T-helper 2 cell treated with Interferon-gamma antibody and Interleukin-4, amounts not matched to agents 100 ng/mL and 5 ng/mL, for 36 hours (primary cell): ENCODE measurements at regions not wholly inside any gene's neighbourhood (a gene's known extent, or its start where the extent isn't known, plus 50 kb on each side); places are given as distances from the start of the nearest gene placed in this dataset.

Experiments
- intact Hi-C: fragments of 100-400 bp; cut with micrococcal nuclease; formaldehyde crosslinking; loops from one replicate; pipeline ENCODE4 v1.15.1; 2023

- intact Hi-C loops = no loop called here
These were observed 782.2 kb downstream of the ARAP2 start for GRCh38 chr4:35461931-35462659.

- intact Hi-C loops = no loop called here
These were observed 780.9 kb downstream of the ARAP2 start for GRCh38 chr4:35463251-35463952.

DNA sequence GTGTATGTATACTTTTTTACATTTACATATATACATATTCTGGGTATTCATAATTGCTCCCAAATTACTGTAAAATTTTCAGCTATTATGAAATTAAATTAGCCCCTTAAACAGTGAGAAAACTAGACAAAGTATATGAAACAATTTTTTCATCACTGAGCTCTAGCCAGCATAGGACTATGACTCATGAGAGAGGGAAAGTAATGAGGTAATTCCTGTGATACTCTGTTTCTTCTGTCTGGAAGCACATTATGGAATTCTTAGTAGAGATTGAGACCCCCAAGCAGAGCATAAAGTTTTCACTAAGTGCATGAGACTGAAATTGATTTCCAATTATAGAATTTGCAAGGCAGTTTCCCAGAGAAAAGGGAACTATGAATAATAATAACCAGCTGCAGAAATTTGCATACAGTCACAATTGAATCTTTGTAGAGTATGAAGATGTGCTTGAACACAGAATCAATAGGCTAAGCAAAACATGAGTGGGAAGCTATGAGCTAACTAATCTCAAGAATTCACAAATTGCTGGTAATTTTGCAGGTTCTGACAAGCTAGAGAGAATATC, 779.3 kb downstream of the ARAP2 start:
- intact Hi-C loops = no loop called here

GRCh38 chr4:35491093-35491492, 753.2 kb downstream of the ARAP2 start:
- intact Hi-C loops = no loop called here

DNA sequence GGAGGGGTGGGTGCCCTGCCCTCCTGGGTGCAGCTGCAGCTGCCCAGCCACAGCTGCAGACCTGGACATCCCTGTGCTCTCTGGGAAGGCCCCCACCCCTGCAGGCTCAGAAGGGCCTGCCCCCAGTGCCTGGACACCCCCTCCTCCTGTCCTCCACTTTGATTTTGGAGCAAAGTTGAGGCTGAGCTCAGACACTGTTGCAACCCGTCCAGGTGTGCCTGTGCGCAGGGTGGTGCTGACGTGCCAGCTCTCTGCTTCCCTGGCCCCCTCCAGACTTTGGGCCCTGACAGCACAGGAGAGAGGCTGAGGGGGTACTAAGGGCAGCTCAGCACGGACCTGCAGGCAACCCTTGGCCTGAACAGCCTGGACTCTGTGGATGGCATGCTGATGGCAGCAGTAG, 750.3 kb downstream of the ARAP2 start:
- intact Hi-C loops = no loop called here

- intact Hi-C loops = no loop called here
These were observed 749.4 kb downstream of the ARAP2 start for GRCh38 chr4:35494955-35495354.

DNA sequence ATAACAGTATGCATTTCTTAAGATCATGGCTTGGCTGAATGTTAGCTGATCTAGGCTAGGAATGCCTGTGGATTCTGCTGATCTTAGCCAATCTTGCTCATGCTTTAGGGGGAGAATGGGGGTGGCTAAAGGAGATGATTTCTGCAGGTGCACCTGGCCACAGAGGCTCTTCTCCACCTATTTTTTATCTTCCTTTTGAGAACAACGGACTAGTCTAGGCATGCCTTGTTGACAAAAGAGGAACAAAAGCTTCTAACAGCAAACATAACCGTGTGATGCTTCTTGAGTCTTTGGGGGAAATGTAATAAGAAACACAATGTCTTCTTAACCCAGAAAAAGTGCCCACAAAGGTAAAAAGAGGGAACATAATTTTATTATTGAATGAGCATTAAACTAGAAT, 743.5 kb downstream of the ARAP2 start:
- intact Hi-C loops = no loop called here

DNA sequence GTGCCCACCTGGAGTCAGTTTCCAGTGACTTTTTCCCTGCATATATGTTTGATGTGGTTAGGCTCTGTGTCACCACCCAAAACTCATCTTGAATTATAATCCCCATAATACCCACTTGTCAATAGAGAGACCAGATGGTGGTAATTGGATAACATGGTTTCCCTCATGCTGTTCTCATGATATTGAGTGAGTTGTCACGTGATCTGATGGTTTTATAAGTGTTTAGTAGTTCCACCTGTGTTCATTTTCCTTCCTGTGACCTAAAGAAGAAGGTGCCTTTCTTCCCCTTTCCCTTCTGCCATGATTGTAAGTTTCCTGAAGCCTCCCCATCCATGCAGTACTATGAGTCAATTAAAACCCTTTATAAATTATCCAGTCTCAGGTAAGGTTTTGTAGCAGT, 740.9 kb downstream of the ARAP2 start:
- intact Hi-C loops = no loop called here

GRCh38 chr4:35506161-35506560, 738.2 kb downstream of the ARAP2 start:
- intact Hi-C loops = no loop called here

GRCh38 chr4:35511851-35512250, 732.5 kb downstream of the ARAP2 start:
- intact Hi-C loops = no loop called here

DNA sequence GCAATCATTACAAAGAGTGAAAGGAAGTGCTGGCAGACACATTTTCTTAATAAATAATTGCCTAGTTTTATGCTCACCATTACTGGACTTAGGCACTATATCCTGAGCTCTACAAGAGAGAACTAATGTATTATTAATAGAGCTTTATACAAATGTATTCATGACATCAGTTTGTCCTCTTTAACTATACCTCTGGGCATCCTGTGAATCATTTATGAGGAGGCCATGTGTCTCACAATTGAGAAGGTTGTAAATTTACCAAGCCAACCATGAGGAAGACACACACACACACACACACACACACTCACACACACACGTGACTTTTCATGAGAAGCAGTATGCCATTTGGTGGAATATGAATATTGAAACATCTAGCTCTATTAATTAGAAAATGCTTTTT, 728.2 kb downstream of the ARAP2 start:
- intact Hi-C loops = no loop called here

- intact Hi-C loops = no loop called here
These were observed 724.3 kb downstream of the ARAP2 start for GRCh38 chr4:35520059-35520458.

- intact Hi-C loops = no loop called here
These were observed 722.6 kb downstream of the ARAP2 start for GRCh38 chr4:35521682-35522081.

DNA sequence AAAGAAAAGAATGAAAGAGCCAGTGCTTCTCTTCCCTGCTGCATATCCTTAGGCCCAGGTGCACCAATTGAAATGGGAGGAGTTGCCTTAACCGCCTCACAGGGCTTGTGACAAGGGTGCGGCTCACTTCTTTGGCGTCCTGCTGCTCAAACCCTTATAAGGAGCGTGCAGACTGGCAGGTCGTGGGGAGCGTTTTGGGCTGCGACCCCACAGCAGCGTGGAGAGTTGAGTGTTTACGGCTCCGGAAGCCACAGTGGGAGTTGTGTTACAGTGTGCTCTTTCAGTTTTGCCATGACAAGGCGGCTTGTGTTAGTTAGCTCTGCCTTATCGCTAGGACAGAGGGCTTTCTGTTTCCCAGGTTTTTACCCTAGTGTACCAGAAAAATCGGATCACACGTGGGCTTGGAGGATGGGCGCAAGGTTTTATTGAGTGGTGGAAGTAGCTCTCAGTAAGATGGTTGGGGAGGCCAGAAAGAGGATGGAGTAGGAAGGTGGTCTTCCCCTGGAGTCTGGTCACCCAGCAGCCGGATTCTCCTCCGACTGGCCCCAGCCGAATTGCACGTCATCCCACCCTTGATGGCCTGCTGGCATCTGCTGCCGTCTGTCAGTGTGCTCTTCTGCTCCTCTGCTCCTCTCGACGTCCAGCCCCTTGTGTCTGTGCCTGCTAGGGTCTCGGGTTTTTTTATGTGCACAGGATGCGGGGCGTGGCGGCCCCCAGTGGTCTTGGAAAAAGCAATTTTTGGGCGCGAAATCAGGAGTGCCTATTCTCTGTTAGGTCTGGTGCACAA, 718.9 kb downstream of the ARAP2 start:
- intact Hi-C loops = no loop called here

- intact Hi-C loops = no loop called here
These were observed 717.9 kb downstream of the ARAP2 start for GRCh38 chr4:35526456-35526855.

DNA sequence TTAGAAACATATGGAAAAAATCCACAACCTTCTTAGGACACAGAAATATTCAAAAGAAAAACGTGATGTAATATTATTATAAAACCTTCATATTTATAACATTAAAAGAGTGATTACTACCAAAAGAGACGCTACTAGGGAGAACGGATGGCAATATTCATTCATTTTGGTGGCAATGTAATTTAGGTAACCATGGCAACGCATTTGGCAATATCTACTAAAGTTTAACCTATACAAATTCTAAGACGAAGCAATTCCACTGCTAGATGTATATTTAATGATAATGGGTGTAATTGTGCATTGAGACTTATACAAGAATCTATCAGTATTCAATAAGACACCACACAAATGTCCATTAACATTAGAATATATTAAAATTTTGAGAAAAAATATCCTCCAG, 709.4 kb downstream of the ARAP2 start:
- intact Hi-C loops = no loop called here

DNA sequence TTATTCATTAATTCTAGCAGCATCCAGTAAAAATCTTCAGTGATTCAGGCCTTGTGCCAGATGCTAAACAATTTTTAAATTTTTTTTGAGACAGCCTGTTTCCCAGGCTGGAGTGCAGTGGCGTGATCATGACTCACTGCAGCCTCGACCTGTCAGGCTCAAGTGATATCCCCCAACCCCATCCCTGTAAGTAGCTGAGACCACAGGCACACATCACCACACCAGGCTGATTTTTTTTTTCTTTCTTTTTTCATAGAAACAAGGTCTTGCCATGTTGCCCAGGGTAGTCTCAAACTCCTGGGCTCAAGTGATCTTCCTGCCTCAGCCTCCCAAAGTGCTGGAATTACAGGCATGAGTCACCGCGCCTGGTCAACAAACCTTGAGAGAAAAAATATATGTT, 705.5 kb downstream of the ARAP2 start:
- intact Hi-C loops = no loop called here

- intact Hi-C loops = no loop called here
These were observed 704.8 kb downstream of the ARAP2 start for GRCh38 chr4:35539404-35540055.

- intact Hi-C loops = no loop called here
These were observed 703.0 kb downstream of the ARAP2 start for GRCh38 chr4:35541146-35541887.

DNA sequence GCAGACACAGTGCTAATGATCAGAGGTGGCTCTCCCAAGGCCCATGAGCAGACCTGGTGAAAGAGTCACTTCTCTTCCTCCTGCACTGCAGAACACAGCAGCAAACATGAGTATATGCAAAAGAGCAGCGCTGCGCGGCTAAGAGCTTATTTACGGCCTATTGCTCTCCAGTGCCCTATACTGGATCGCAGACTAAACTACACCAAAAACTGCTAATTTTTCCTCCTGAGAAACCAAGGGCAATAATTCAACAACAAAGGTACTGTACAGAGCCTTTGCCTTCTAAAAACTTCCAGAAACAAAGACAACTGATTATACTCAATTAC, 702.5 kb downstream of the ARAP2 start:
- intact Hi-C loops = no loop called here

DNA sequence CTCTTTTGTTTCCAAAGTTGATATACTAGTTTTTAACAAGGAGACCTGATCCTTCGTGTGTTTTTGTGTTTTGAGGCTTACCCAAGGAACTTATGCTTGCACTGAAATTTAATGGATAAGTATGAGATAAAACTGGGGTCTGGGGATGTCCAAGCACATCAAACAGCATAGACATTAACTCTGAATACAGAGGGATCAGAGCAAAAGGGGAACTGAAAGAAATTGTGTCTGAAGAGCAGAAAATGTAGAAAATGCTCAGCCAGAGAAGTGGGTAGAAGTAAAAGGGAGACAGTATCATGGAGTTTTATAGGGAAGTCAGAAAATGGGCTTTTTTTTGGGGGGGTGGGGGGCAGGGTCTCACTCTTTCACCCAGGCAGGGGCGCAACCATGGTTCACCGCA, 695.4 kb downstream of the ARAP2 start:
- intact Hi-C loops = no loop called here
